GM19395 (cell line): ENCODE measurements at regions not wholly inside any gene's neighbourhood (a gene's known extent, or its start where the extent isn't known, plus 50 kb on each side); places are given as distances from the start of the nearest gene placed in this dataset.

Source experiments
- ATAC-seq: cut with Tn5 transposase; IDR thresholded peaks from one replicate; pipeline ENCODE4 v1.9.1; 2021; ENCODE audit warnings: mild to moderate bottlenecking, moderate library complexity; ENCODE audit not compliant: unreplicated experiment

- ATAC-seq = no peak
Observed at GRCh38 chr5:133806847-133807246, 161.6 kb downstream of the C5orf15 start.

- ATAC-seq = no peak
Observed at GRCh38 chr5:133801955-133802751, 166.3 kb downstream of the C5orf15 start.

GRCh38 chr5:133801431-133801830, 167.0 kb downstream of the C5orf15 start:
- no peak for ATAC-seq

- ATAC-seq = no peak
Observed at GRCh38 chr5:133799571-133800237, 168.7 kb downstream of the C5orf15 start.

GRCh38 chr5:133797167-133797566, 171.3 kb downstream of the C5orf15 start:
- no peak for ATAC-seq

GRCh38 chr5:133796186-133796585, 172.2 kb downstream of the C5orf15 start:
- ATAC-seq = no peak

GRCh38 chr5:133794771-133795415, 173.5 kb downstream of the C5orf15 start:
- ATAC-seq = no peak

- ATAC-seq = no peak
Observed at GRCh38 chr5:133793756-133794465, 174.5 kb downstream of the C5orf15 start.

GRCh38 chr5:133792655-133793054, 175.8 kb downstream of the C5orf15 start:
- ATAC-seq = no peak

GRCh38 chr5:133792024-133792423, 176.4 kb downstream of the C5orf15 start:
- ATAC-seq = no peak

GRCh38 chr5:133790898-133791297, 177.5 kb downstream of the C5orf15 start:
- ATAC-seq = no peak

GRCh38 chr5:133789428-133789827, 177.1 kb upstream of the FSTL4 start:
- ATAC-seq = no peak

- no peak for ATAC-seq
Observed at GRCh38 chr5:133788121-133788520, 175.8 kb upstream of the FSTL4 start.

- ATAC-seq = no peak
Observed at GRCh38 chr5:133786420-133786819, 174.1 kb upstream of the FSTL4 start.

GRCh38 chr5:133785182-133785581, 172.8 kb upstream of the FSTL4 start:
- no peak for ATAC-seq

- no peak for ATAC-seq
Observed at GRCh38 chr5:133783481-133783880, 171.1 kb upstream of the FSTL4 start.

GRCh38 chr5:133782736-133783135, 170.4 kb upstream of the FSTL4 start:
- no peak for ATAC-seq

GRCh38 chr5:133781436-133782225, 169.3 kb upstream of the FSTL4 start:
- ATAC-seq = no peak

GRCh38 chr5:133780619-133781280, 168.4 kb upstream of the FSTL4 start:
- ATAC-seq = no peak
